ENCODE measurements at regions not wholly inside any gene's neighbourhood (a gene's known extent, or its start where the extent isn't known, plus 50 kb on each side); places are given as distances from the start of the nearest gene placed in this dataset.

DNA sequence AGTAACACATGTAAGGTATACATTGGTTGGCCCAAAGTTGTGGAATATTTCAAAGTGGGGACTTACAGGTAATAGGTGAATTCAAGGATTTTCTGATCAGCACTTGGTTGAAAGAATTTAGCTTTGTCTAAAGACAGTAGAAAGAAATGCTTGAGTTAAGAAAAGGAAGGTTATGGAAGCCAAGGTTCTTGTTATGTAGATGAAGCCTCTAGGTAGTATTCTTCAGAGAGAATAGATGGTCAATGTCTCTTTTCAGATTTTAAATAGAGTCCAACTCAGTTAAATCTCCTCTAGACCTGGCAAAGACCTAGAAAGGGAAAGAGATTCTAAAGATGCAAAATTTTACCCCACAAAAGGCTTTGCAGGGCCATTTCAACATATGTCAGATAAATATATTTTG, 157.4 kb downstream of the ANKRD30B start:
- Mint-ChIP-seq H3K36me3 (no peaks in the 10 kb centered on the region), H3K4me3 (no peak overlapping the region), H3K4me1 (ENCODE audit: low read depth in 2 of 2) (no peaks in the 10 kb centered on the region), H3K27me3 (no peaks in the 10 kb centered on the region), H3K27ac (no peak overlapping the region), H3K9me3 (peaks cover 2% of the 10 kb centered on the region)
- DNase-seq (ENCODE audit: low spot score): no peak
- ATAC-seq: no peak

DNA sequence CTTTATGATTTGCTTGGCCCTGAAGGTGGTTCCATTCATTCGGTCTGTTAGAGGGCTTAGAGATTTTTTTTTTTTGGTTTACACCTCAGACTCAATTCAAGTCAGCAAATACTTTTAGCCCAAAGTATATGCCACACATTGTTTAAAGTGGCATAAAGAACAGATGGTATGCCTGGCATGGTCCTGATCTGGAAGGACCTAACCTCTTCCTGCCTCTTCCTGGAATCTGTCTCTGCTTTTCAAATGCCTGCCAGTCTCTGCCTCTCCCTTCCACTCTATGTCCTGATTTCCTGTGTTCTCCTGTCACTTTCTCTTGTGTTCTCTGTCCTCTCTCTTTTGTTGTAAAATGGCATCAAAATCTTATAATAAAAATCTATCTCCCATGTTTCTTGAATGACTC, 158.0 kb downstream of the ANKRD30B start:
- Mint-ChIP-seq H3K4me3 (no peak overlapping the region), H3K36me3 (no peaks in the 10 kb centered on the region), H3K27ac (no peak overlapping the region), H3K9me3 (no peaks in the 10 kb centered on the region), H3K4me1 (ENCODE audit: low read depth in 2 of 2) (no peaks in the 10 kb centered on the region), H3K27me3 (no peaks in the 10 kb centered on the region)
- DNase-seq (ENCODE audit: low spot score): no peak
- ATAC-seq: no peak

GRCh38 chr18:14907420-14907819, 159.4 kb downstream of the ANKRD30B start:
- Mint-ChIP-seq H3K36me3 (no peaks in the 10 kb centered on the region), H3K27me3 (no peaks in the 10 kb centered on the region), H3K4me1 (ENCODE audit: low read depth in 2 of 2) (no peaks in the 10 kb centered on the region), H3K4me3 (no peak overlapping the region), H3K9me3 (peaks cover 5% of the 10 kb centered on the region), H3K27ac (no peak overlapping the region)
- ATAC-seq: no peak
- DNase-seq (ENCODE audit: low spot score): no peak

- ATAC-seq (no peak), DNase-seq (ENCODE audit: low spot score) (no peak)
- H3K9me3 Mint-ChIP-seq: peaks cover 5% of the 10 kb centered on the region
- H3K4me3 Mint-ChIP-seq: no peak overlapping the region
- H3K27me3 Mint-ChIP-seq: no peaks in the 10 kb centered on the region
- no peak overlapping the region for H3K27ac Mint-ChIP-seq
- H3K4me1 Mint-ChIP-seq (ENCODE audit: low read depth in 2 of 2): no peaks in the 10 kb centered on the region
- H3K36me3 Mint-ChIP-seq: no peaks in the 10 kb centered on the region
These were observed 160.6 kb downstream of the ANKRD30B start for GRCh38 chr18:14908541-14908940.

DNA sequence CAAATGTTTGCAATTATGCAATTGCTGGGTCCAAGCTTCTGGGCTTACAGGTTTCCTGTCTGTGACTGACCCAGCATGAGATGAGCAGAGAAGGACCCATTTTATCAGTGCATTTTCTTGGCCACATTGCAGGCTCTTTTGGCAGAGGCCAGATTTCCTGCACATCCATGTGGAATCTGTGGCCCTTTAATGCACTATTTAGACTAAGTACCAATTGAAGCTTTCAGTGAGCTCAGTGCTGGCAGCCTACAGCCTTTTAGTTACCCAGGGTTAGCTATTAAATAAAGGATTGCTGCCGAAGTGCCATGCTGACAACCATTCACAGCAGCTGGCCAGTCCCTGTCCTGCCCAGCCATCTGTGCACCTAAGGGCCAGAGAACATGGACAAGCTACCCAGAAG, 165.0 kb downstream of the ANKRD30B start:
- no peaks in the 10 kb centered on the region for H3K4me1 Mint-ChIP-seq (ENCODE audit: low read depth in 2 of 2)
- H3K27me3 Mint-ChIP-seq: peaks cover 0 to 9% of the 10 kb centered on the region in 2 donors
- H3K9me3 Mint-ChIP-seq: peaks cover 9% of the 10 kb centered on the region
- no peak overlapping the region for H3K4me3 Mint-ChIP-seq
- no peak overlapping the region for H3K27ac Mint-ChIP-seq
- ATAC-seq: no peak
- DNase-seq (ENCODE audit: low spot score): no peak
- H3K36me3 Mint-ChIP-seq: no peaks in the 10 kb centered on the region

GRCh38 chr18:14914121-14914520, 166.1 kb downstream of the ANKRD30B start:
- no peak overlapping the region for H3K27ac Mint-ChIP-seq
- no peak overlapping the region for H3K4me3 Mint-ChIP-seq
- peaks cover 0 to 9% of the 10 kb centered on the region in 2 donors for H3K27me3 Mint-ChIP-seq
- H3K36me3 Mint-ChIP-seq: no peaks in the 10 kb centered on the region
- peaks cover 9% of the 10 kb centered on the region for H3K9me3 Mint-ChIP-seq
- H3K4me1 Mint-ChIP-seq (ENCODE audit: low read depth in 2 of 2): no peaks in the 10 kb centered on the region
- ATAC-seq: no peak
- DNase-seq (ENCODE audit: low spot score): no peak

GRCh38 chr18:14914771-14915170, 166.8 kb downstream of the ANKRD30B start:
- no peak overlapping the region for H3K27ac Mint-ChIP-seq
- no peak for ATAC-seq
- DNase-seq (ENCODE audit: low spot score): no peak
- H3K27me3 Mint-ChIP-seq: peaks cover 0 to 9% of the 10 kb centered on the region in 2 donors
- no peaks in the 10 kb centered on the region for H3K36me3 Mint-ChIP-seq
- H3K4me1 Mint-ChIP-seq (ENCODE audit: low read depth in 2 of 2): no peaks in the 10 kb centered on the region
- no peak overlapping the region for H3K4me3 Mint-ChIP-seq
- peaks cover 9% of the 10 kb centered on the region for H3K9me3 Mint-ChIP-seq

DNA sequence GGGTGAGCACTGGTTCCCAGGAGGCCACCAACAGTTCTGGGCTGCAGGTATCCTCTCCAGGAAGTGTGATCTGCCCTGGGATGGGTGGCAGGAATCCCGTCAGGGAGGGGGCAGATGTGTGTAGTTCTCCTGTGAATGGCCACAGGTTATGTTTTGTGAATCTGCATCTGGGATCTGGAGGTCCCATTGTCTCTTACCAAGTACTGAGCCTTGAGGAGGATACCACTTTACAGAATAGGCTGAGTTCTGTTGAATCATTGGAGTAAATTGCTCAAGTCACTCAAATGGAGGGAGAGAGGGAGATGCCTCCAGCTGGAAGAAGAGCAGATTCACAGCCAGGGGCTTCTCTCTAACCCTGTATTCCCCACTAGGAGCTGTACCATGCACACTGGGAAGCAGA, 168.2 kb downstream of the ANKRD30B start:
- DNase-seq (ENCODE audit: low spot score): no peak
- Mint-ChIP-seq H3K4me3 (no peak overlapping the region), H3K4me1 (ENCODE audit: low read depth in 2 of 2) (peaks cover 4 to 6% of the 10 kb centered on the region in 2 donors), H3K36me3 (no peaks in the 10 kb centered on the region), H3K27ac (no peak overlapping the region), H3K27me3 (peaks cover 0 to 9% of the 10 kb centered on the region in 2 donors), H3K9me3 (peaks cover 15% of the 10 kb centered on the region)
- no peak for ATAC-seq

- Mint-ChIP-seq H3K27ac (no peak overlapping the region), H3K36me3 (no peaks in the 10 kb centered on the region)
These were observed 168.9 kb downstream of the ANKRD30B start for GRCh38 chr18:14916851-14917250.

DNA sequence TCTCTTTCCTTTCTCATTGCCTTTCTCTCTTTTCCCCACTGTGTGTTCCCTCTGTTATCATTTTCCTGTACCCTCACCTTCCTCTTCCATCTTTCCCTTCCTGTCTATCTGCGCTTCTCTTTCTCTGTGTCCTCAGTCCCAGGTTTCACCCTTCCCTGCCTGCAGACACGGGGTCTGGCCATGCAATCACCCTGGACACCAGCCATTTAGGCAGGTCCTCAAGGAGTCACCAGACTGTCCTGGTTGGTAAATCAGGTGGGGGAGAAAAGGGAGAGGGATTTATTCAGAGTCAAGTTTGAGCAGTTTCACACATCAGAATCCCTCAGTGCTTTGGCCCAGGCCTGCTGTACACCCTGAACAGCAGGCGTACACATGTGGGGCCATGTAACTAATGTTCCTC, 169.3 kb downstream of the ANKRD30B start:
- DNase-seq (ENCODE audit: low spot score) (no peak), ATAC-seq (no peak)
- no peak overlapping the region for H3K27ac Mint-ChIP-seq
- H3K27me3 Mint-ChIP-seq: peaks cover 0 to 9% of the 10 kb centered on the region in 2 donors
- H3K36me3 Mint-ChIP-seq: no peaks in the 10 kb centered on the region
- H3K4me3 Mint-ChIP-seq: no peak overlapping the region
- H3K9me3 Mint-ChIP-seq: peaks cover 11% of the 10 kb centered on the region
- peaks cover 4 to 6% of the 10 kb centered on the region in 2 donors for H3K4me1 Mint-ChIP-seq (ENCODE audit: low read depth in 2 of 2)

More at GRCh38 chr18:14916851-14917250, 168.9 kb downstream of the ANKRD30B start:
- H3K4me3 Mint-ChIP-seq: no peak overlapping the region
- peaks cover 0 to 9% of the 10 kb centered on the region in 2 donors for H3K27me3 Mint-ChIP-seq
- peaks cover 15% of the 10 kb centered on the region for H3K9me3 Mint-ChIP-seq
- H3K4me1 Mint-ChIP-seq (ENCODE audit: low read depth in 2 of 2): peaks cover 4 to 6% of the 10 kb centered on the region in 2 donors
- no peak for ATAC-seq
- no peak for DNase-seq (ENCODE audit: low spot score)

GRCh38 chr18:14919666-14920065, 171.7 kb downstream of the ANKRD30B start:
- H3K27me3 Mint-ChIP-seq: peaks cover 0 to 9% of the 10 kb centered on the region in 2 donors
- H3K4me1 Mint-ChIP-seq (ENCODE audit: low read depth in 2 of 2): peaks cover 4 to 6% of the 10 kb centered on the region in 2 donors
- H3K4me3 Mint-ChIP-seq: no peak overlapping the region
- H3K9me3 Mint-ChIP-seq: peaks cover 7% of the 10 kb centered on the region
- DNase-seq (ENCODE audit: low spot score): no peak
- ATAC-seq: no peak
- H3K36me3 Mint-ChIP-seq: no peaks in the 10 kb centered on the region
- H3K27ac Mint-ChIP-seq: no peak overlapping the region

DNA sequence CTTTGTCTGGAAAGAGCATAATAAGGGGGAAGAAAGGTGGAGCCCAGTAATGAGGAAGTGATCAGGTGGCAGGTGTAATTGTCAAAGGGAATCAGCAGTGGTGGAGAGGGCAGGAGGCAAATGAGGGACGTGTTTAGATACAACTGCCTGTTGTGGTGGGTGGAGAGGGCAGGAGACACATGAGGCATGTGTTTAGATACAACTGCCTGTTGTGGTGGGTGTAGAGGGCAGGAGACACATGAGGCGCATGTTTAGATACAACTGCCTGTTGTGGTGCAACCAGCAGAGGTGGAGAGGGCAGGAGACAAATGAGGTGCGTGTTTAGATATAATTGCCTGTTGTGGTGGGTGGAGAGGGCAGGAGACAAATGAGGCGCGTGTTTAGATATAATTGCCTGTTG, 173.1 kb downstream of the ANKRD30B start:
- Mint-ChIP-seq H3K4me3 (no peak overlapping the region), H3K36me3 (no peaks in the 10 kb centered on the region), H3K27ac (no peak overlapping the region), H3K27me3 (peaks cover 0 to 9% of the 10 kb centered on the region in 2 donors), H3K4me1 (ENCODE audit: low read depth in 2 of 2) (peaks cover 7 to 10% of the 10 kb centered on the region in 2 donors), H3K9me3 (peaks cover 5% of the 10 kb centered on the region)
- ATAC-seq (no peak), DNase-seq (ENCODE audit: low spot score) (no peak)

GRCh38 chr18:14921547-14921946, 173.6 kb downstream of the ANKRD30B start:
- Mint-ChIP-seq H3K27ac (no peak overlapping the region), H3K36me3 (no peaks in the 10 kb centered on the region), H3K4me3 (no peak overlapping the region), H3K9me3 (peaks cover 5% of the 10 kb centered on the region), H3K27me3 (peaks cover 0 to 9% of the 10 kb centered on the region in 2 donors), H3K4me1 (ENCODE audit: low read depth in 2 of 2) (peaks cover 7 to 10% of the 10 kb centered on the region in 2 donors)
- ATAC-seq: no peak
- DNase-seq (ENCODE audit: low spot score): no peak

GRCh38 chr18:14922031-14922430, 174.1 kb downstream of the ANKRD30B start:
- DNase-seq (ENCODE audit: low spot score) (no peak), ATAC-seq (no peak)
- Mint-ChIP-seq H3K4me3 (no peak overlapping the region), H3K36me3 (no peaks in the 10 kb centered on the region), H3K27me3 (peaks cover 0 to 5% of the 10 kb centered on the region in 2 donors), H3K27ac (no peak overlapping the region), H3K9me3 (peaks cover 5% of the 10 kb centered on the region), H3K4me1 (ENCODE audit: low read depth in 2 of 2) (peaks cover 7 to 10% of the 10 kb centered on the region in 2 donors)

DNA sequence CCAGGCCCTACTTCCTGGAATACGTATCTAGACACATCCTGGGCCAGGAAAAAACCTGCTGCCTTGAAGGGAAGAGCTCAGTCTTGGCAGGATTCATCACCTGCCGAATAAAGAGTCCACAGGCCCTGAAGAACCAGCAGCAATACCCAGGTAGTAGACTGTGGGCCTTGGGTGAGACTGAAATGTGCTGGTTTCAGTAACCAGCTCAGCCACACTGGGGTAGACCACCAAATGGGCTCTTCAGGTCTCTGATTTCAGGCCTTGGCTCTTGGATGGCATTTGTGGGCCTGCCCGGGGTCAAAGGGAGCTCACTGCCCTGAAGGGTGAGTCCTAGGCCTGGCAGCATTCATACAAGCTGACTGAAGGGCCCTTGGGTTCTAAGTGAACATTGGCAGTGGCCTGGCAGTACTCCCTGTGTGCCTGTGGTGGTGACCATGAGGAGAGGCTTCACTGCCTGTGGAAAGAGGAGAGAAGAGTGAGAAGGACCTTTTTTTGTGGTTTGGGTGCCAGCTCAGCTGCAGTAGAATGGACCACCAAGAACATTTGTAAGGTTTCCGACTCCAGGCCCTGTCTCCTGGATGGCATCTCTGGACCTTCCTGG, 175.1 kb downstream of the ANKRD30B start:
- DNase-seq (ENCODE audit: low spot score): no peak
- H3K4me1 Mint-ChIP-seq (ENCODE audit: low read depth in 2 of 2): peaks cover 7 to 10% of the 10 kb centered on the region in 2 donors
- no peak overlapping the region for H3K27ac Mint-ChIP-seq
- no peak for ATAC-seq
- peaks cover 5% of the 10 kb centered on the region for H3K9me3 Mint-ChIP-seq
- no peak overlapping the region for H3K4me3 Mint-ChIP-seq
- no peaks in the 10 kb centered on the region for H3K27me3 Mint-ChIP-seq
- no peaks in the 10 kb centered on the region for H3K36me3 Mint-ChIP-seq
